ENCODE measurements at regions not wholly inside any gene's neighbourhood (a gene's known extent, or its start where the extent isn't known, plus 50 kb on each side); places are given as distances from the start of the nearest gene placed in this dataset.

- peak; percentile 52 for DNase-seq
Observed at GRCh38 chr3:117632191-117632590, 922.6 kb downstream of the TUSC7 start.

- DNase-seq = no peak
Observed at GRCh38 chr3:117633207-117633606, 923.6 kb downstream of the TUSC7 start.

- DNase-seq = no peak
Observed at GRCh38 chr3:117637666-117638065, 928.1 kb downstream of the TUSC7 start.

DNA sequence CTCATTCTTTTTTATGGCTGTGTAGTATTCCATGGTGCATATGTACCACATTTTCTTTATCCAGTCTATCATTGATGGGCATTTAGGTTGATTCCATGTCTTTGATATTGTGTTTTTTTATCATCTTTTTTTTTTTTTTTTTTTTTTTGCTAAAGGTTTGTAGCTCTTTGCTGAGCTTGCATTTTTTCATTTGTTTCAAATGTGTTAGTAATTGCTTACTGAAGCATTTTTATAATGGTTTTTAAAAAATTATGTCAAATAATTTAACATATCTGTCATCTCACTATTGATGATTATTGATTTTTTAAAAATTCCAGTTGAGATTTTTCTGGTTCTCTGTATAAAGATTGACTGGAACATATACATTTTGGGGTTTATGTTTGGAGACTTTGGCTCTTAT, 934.6 kb downstream of the TUSC7 start:
- no peak for DNase-seq

DNA sequence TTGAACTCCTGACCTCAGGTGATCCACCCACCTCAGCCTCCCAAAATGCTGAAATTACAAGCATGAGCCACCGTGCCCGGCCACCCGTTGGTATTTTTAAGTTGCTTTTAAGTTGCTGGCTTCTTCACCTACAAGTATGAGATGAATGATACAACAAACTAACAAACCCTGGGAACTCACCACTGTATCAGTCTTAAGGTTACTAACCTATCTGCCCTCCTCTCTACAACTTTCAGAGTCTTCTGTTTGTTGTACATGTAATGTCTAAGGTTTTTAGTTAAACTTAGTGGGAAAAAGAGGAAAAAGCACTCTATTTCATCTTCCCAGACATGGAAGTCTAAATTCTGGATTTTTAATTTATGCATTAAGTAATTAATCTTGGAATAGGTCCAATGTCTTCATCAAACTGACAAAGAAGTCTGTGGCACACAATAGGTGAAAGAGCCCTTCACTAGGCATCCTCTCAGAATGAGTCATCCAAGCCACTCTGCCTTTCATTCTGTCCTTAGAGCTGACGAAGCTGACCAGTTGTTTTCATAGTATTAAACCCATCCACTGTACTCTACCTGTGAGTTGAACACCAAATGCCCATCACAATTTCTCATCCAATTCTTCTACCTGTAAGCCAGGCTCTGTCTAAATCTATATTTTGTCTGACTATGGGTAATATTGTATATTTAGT, 936.1 kb downstream of the TUSC7 start:
- DNase-seq = no peak

DNA sequence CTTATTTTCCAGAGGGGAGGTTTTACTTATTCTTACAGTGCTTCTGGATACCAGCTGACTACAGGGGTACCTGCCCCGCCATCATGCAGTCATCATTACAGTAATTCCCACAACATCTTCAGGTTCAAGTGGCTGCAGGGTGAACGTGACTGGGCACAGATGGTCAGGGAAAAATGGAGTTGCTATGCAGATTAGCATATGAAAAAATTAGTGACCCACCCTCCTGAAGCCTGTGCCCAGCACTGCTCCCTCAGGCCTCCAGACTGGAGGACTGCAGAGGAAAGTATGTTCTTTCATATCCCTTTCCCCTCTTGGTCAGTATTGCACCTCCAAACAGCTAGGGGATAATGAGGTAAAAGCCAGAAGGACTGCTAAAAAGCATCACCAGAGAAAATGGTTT, 937.9 kb downstream of the TUSC7 start:
- no peak for DNase-seq

- no peak for DNase-seq
Observed at GRCh38 chr3:117651246-117651645, 941.7 kb downstream of the TUSC7 start.

DNA sequence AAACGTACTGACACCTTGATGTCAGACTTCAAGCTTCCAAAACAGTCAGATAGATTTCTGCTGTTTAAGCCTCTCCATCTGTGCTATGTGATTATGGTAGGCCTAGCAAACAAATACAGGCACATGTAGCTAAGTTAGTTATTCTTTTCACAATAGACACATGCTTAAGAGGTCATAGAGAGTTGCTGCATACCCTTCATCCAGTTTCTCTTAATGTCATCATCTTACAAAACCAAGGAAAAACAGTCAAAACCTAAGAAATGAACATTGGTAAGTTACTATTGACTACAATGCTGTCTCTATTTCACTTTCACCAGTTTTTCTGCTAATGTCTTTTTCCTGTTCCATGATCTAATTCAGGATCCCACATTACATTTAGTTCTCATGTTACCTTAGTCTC, 946.8 kb downstream of the TUSC7 start:
- DNase-seq = no peak

DNA sequence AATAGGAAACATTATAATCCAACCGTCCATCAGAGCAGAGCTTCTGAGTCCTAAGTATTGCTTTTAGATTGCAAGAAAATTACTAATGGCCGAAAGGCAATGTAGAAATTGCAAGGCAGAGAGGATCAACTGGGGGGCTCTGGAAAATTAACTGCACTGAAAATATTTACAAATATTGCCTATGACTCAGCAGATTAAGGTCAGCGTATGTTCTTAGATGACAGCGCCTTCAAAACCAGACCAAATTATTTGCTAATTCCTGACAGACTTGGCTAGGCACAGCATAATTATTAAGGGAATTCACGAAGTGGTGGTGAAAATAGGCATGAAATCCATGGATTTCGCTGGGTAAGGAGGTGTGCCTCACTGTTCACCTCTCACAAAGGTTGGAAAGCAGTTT, 947.7 kb downstream of the TUSC7 start:
- DNase-seq = no peak

- no peak for DNase-seq
Observed at GRCh38 chr3:117660941-117661817, 951.6 kb downstream of the TUSC7 start.

DNA sequence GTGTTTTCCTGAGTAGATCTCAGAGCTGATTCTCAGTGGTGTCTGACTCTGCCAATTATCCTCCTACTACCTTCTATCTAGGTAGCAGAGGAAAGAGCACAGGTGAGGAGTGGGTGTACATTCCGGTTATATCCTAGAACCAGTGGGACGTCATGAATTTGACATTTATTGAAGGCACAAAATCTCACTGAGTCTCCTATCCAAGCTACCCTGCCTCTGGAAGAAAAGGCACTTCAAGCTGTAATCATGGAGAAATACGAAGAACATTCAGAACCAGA, 952.2 kb downstream of the TUSC7 start:
- DNase-seq = no peak

DNA sequence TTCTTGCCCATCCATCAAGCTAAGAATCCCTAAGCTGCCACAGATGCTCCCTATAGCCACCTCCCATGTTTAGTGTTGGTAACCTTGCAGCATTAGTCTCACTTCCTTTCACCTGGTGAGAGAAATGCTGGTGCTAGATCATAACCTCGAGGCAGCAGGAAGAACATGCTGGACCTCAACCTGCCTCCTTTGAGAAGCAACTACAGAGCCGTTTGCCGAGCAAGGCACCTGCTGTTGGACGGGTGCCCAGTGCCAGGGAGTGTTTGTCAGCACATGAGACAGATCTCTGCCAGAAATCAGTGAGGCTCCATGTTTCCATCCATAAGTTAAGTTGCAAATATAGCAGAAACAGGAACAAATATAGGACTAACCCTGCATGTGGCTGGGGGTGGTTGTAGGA, 955.7 kb downstream of the TUSC7 start:
- peak; percentile 87 for DNase-seq

DNA sequence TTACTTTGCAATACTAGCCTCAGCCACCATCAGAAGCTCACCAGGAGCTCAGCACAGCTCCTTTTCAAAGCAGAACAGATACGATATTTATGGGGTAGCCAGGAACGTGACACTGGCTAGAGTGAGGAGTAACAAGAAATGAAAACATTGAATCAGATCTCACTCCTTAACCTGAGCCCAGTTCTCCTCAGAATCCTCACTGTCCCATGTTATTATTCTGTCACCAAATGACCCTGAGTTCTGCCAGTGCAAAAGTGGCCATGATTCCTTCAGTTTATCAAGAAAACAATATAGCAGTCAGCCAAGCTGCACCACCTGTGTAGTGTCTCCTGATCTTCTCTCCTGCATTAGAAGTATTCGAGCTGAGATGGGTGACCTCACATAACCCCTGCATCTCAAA, 956.7 kb downstream of the TUSC7 start:
- peak; percentile 49 for DNase-seq

DNA sequence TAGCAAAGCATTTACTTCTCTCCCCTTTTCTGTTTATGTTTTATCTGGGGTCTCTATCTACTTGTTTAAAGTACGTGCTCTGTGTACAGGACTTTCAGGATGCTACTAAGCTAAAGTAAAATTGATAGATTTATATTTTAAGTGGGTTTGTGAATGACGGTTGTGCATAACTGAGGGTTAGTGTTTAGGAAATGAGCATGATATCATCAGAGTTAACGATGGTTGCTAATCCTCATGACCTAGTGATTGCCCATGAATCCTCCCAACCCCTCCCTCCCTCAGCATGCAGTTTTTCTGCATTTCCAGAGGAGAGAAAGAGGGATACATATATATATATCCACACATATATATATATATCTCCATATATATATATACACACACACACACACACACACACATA, 957.2 kb downstream of the TUSC7 start:
- DNase-seq = peak; percentile 49

DNA sequence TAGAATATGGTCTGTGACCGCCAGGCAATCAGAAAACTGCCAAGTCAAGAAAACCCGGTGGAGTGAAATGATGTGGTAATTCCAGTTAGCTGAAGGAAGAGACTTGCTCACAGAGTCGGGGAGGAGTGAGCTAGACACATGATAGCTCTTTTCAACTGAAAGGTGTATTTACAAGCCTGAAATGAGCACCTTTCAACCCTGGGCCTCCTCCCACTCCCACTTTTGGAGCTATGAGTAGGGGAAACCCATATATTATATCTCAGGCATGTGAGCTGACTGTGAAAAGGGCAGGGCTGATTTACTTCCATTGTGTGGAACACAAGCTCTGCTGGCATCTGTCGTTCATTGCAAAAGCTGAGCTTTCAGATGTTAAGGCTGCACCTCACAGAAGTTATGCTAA, 960.2 kb downstream of the TUSC7 start:
- no peak for DNase-seq

- no peak for DNase-seq
Observed at GRCh38 chr3:117671722-117672318, 962.2 kb downstream of the TUSC7 start.

DNA sequence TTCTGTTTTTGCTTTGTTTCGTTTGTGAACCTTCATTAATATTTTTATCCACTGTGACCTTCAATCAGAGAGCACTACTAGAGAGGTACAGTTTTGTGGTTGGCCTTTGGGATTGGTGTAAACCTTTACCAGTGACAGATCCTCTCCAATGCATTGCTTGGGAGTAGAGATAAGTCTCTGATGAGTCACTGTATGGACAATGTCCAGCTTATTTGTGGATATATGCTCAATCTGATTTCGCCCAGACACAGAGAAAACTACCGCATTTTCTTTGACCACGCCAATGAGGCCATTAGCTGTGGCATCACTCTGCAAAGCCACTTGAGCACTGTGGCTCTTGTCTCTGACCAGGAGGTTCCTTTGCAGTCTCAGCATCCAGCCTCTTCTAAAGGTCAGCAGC, 964.7 kb downstream of the TUSC7 start:
- DNase-seq = no peak

DNA sequence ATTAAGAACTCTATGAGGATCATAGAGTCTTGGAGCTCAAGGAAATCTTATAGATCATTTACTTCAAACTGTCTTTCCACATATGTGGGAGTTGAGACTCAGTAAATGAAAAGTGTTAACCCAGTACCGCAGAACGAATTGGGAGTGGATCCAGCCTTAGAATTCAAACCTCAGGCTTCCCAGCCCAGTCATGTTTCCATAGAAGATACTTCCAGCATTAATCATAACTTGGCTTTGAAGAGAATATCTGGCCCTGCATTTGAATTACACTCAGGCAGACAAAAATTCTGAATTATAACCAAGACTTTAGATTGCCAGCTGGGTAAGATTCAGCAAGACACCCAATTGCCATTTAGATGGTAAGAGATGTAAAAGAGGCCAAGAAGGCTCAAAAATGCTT, 972.0 kb downstream of the TUSC7 start:
- DNase-seq = no peak

DNA sequence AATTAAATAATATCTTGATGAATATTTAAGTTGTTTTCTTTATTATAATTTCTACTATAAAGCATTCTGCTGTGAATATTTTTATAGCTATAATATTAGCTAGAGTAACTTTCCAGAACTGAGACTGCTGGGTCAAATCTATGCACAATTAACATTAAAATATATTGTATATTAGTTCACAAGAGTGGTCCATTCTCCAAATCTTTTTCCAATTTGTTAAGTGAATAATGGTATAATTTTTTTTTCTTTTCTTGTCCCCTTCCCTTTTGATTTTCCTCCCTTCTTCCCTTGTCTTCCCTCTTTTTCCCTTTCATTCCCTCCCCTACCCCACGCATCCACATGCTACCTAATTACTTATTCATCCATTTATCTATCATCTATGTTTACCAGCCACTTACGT, 977.5 kb downstream of the TUSC7 start:
- DNase-seq = no peak

- DNase-seq = peak; percentile 95
Observed at GRCh38 chr3:117688583-117688982, 979.0 kb downstream of the TUSC7 start.

- DNase-seq = no peak
Observed at GRCh38 chr3:117691526-117691925, 981.9 kb downstream of the TUSC7 start.

- no peak for DNase-seq
Observed at GRCh38 chr3:117692416-117692995, 982.9 kb downstream of the TUSC7 start.

DNA sequence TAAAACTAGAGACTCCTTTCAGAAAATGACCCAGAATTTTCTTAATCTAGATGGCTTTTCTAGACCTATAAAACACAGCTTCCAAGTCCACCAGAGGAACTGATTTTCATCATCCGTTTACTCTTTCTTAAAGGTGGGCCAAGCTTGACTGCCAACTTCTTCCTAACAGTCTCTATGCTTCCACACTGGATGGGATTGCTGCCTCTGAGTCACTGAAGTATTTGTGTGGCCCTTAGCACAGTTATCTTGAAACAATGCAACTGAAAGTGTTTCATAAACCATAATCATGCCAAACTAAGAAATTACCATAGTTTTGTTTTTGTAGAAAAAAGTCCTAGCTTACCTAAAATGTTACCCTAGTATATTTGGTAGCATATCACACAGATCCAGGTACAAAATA, 985.7 kb downstream of the TUSC7 start:
- DNase-seq = no peak

All from NCI-H1092 treated with DMSO at 0.1 percent for 48 hours (cell line).